ENCODE measurements at regions not wholly inside any gene's neighbourhood (a gene's known extent, or its start where the extent isn't known, plus 50 kb on each side); places are given as distances from the start of the nearest gene placed in this dataset.

DNA sequence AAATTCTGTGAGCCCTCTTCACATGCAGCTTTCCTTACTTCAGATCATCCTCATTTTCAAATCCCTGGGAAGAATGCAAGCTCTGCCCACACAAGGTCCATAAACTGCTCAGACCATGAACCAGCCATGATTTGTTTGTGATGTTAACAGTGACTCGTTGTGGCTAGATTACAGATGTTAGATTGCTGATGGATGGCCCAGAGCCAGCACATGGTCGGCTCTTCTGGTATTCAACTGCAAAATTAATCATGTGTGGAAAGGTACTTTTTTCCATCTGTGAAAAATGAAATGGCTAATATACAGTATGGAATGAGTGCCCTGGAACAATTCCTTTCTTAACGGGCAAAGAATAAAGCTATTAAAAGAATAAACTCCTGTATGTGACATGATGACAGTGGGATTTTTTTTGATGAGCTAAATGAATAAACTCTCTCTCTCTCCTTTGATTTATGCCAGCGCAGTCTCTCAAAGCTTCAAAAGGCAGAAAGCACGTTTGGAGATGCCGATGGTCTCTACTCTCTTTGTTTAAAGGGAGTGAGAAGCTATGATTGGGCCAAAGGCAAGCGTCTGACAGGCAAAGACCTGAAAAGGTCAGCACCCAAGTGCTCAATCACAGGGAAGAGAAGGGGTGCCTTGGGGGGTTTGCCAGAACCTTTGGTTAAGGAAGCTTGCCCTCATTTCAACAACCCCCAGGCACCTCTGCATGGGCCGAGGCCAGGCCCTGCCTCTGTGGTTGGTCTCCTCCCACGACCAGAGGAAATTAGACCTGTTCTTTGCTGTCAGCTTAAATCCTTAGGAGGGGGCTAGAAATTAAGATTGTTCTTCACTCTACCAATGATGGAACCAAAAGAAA lies 444.0 kb upstream of the NFE2L3 start:
- no TSS peak for BruUV-seq (replicated peaks)
- Histone ChIP-seq H3K4me3 (ENCODE audit: low read depth, low read length, poor library complexity, severe bottlenecking) (no peak overlapping the region), H4K20me1 (ENCODE audit: insufficient read depth, low read length) (no peaks in the 10 kb centered on the region), H3K27ac (ENCODE audit: low read depth, low read length, poor library complexity, severe bottlenecking) (no peak overlapping the region), H3K79me2 (ENCODE audit: insufficient read depth, low read depth, low read length) (no peaks in the 10 kb centered on the region), H3K9me2 (ENCODE audit: insufficient read depth, low read length) (no peaks in the 10 kb centered on the region), H2AFZ (ENCODE audit: low read length) (no peak overlapping the region), H3K4me2 (ENCODE audit: low read length) (no peak overlapping the region), H3K4me1 (ENCODE audit: insufficient read depth, low read length, poor library complexity, severe bottlenecking) (no peaks in the 10 kb centered on the region), H3K36me3 (ENCODE audit: insufficient read depth, low read length) (no peaks in the 10 kb centered on the region), H3K9me3 (ENCODE audit: low read length) (no peaks in the 10 kb centered on the region)
- ChIA-PET CTCF (ENCODE audit: unreplicated experiment) (no interaction called here), POLR2A (interaction anchor here (0.7 kb wide), 2 partner anchors 12 to 43 kb away, joined by 3 read pairs; no protein-coding TSS in a partner anchor)
- no peak for DNase-seq (ENCODE audit: low spot score)
- intact Hi-C loops (cut with micrococcal nuclease; ENCODE audit: unreplicated experiment) = no loop called here
- TF ChIP-seq CTCF (conservative IDR thresholded peaks at IDR 0.05; ENCODE audit: low read length) (no peak), EZH2phosphoT487 (IDR thresholded peaks at IDR 0.05; ENCODE audit: borderline replicate concordance, low read depth, low read length) (no peak)

DNA sequence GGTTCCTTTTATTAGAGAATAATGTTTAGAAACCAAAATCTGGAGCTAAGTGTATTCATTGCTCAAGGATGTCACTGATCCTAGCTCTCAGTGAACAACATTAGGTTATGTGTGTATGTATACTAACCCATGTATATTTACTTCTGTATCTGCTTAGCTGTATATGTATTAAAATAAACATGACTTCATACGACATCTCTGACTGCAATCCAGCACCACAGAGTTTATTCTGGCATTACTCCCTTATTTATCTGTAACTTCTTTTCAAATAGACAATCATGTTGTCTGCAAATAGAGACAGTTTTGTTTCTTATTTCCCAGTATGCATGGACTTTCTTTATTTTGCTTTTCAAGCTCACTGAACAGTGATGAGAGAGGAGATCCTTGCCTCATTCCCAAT lies 441.0 kb upstream of the NFE2L3 start:
- Histone ChIP-seq H3K36me3 (ENCODE audit: insufficient read depth, low read length) (no peaks in the 10 kb centered on the region), H3K9me2 (ENCODE audit: insufficient read depth, low read length) (no peaks in the 10 kb centered on the region), H3K27ac (ENCODE audit: low read depth, low read length, poor library complexity, severe bottlenecking) (no peak overlapping the region), H2AFZ (ENCODE audit: low read length) (no peak overlapping the region), H3K79me2 (ENCODE audit: insufficient read depth, low read depth, low read length) (no peaks in the 10 kb centered on the region), H3K4me3 (ENCODE audit: low read depth, low read length, poor library complexity, severe bottlenecking) (no peak overlapping the region), H3K4me2 (ENCODE audit: low read length) (no peak overlapping the region), H3K9me3 (ENCODE audit: low read length) (no peaks in the 10 kb centered on the region), H3K4me1 (ENCODE audit: insufficient read depth, low read length, poor library complexity, severe bottlenecking) (no peaks in the 10 kb centered on the region), H4K20me1 (ENCODE audit: insufficient read depth, low read length) (no peaks in the 10 kb centered on the region)
- no peak for DNase-seq (ENCODE audit: low spot score)
- TF ChIP-seq EZH2phosphoT487 (IDR thresholded peaks at IDR 0.05; ENCODE audit: borderline replicate concordance, low read depth, low read length) (no peak), CTCF (conservative IDR thresholded peaks at IDR 0.05; ENCODE audit: low read length) (no peak)
- intact Hi-C loops (cut with micrococcal nuclease; ENCODE audit: unreplicated experiment) = no loop called here
- POLR2A ChIA-PET = no interaction called here
- CTCF ChIA-PET (ENCODE audit: unreplicated experiment) = no interaction called here
- no TSS peak for BruUV-seq (replicated peaks)

DNA sequence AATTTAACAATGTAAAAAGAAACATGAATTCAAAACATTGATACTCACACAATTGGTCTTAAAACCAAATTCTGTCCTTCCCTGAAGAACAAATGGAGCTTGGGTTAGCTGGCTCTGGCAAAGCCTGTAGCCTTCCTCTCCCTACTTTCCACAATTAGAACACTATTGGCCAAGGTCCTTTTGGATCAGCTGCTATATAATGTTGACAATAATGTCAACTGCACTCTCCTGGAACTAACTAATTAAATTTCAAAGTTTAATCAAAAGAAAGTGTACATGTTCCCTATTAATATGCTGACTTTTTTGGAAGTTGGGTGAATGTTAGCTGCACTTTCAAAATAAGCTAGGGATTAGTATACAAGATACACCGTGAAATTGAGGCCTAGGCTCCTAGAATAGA lies 440.1 kb upstream of the NFE2L3 start:
- no peak for TF ChIP-seq CTCF (conservative IDR thresholded peaks at IDR 0.05; ENCODE audit: low read length)
- TF ChIP-seq EZH2phosphoT487 (IDR thresholded peaks at IDR 0.05; ENCODE audit: borderline replicate concordance, low read depth, low read length) = no peak
- CTCF ChIA-PET (ENCODE audit: unreplicated experiment) = no interaction called here
- POLR2A ChIA-PET = no interaction called here
- DNase-seq (ENCODE audit: low spot score) = no peak
- Histone ChIP-seq H3K4me3 (ENCODE audit: low read depth, low read length, poor library complexity, severe bottlenecking) (no peak overlapping the region), H3K36me3 (ENCODE audit: insufficient read depth, low read length) (no peaks in the 10 kb centered on the region), H3K9me3 (ENCODE audit: low read length) (no peaks in the 10 kb centered on the region), H3K4me2 (ENCODE audit: low read length) (no peak overlapping the region), H3K27ac (ENCODE audit: low read depth, low read length, poor library complexity, severe bottlenecking) (no peak overlapping the region), H3K9me2 (ENCODE audit: insufficient read depth, low read length) (no peaks in the 10 kb centered on the region), H3K4me1 (ENCODE audit: insufficient read depth, low read length, poor library complexity, severe bottlenecking) (no peaks in the 10 kb centered on the region), H2AFZ (ENCODE audit: low read length) (no peak overlapping the region), H3K79me2 (ENCODE audit: insufficient read depth, low read depth, low read length) (no peaks in the 10 kb centered on the region), H4K20me1 (ENCODE audit: insufficient read depth, low read length) (no peaks in the 10 kb centered on the region)
- no TSS peak for BruUV-seq (replicated peaks)
- intact Hi-C loops (cut with micrococcal nuclease; ENCODE audit: unreplicated experiment) = no loop called here

Data from OCI-LY7 (cell line).